ENCODE measurements at regions not wholly inside any gene's neighbourhood (a gene's known extent, or its start where the extent isn't known, plus 50 kb on each side); places are given as distances from the start of the nearest gene placed in this dataset.

DNA sequence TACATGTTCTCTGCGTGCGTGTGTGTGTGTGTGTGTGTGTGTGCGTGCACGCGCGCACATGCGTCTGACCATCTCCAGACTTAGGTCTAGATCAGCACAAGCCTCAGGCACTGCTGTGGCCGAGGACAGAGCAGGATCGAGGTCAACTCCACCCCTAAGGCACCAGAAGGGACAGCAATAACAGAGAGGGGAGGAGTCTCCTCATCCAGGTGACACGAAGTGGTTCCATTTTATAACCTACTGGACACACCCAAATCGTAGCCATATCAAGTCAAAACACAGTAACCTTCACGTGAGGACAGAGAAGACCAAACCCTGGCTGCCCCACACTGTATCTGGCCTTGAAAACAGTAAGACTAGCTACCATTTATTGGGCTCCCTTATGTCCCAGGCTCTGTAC, 224.1 kb downstream of the FGFR2 start:
- TF ChIP-seq MTA3 (IDR thresholded peaks at IDR 0.05; ENCODE audit: borderline replicate concordance, low read length) (no peak), CHD4 (IDR thresholded peaks at IDR 0.05) (no peak), SMAD5 (IDR thresholded peaks at IDR 0.05; ENCODE audit: low read depth) (no peak), GATAD2B (conservative IDR thresholded peaks at IDR 0.05; ENCODE audit: low read depth) (no peak), WRNIP1 (IDR thresholded peaks at IDR 0.05; ENCODE audit: borderline replicate concordance, low read depth, low read length) (no peak), BMI1 (IDR thresholded peaks at IDR 0.05; ENCODE audit: borderline replicate concordance) (no peak), PAX8 (IDR thresholded peaks at IDR 0.05) (no peak), BCL11A (IDR thresholded peaks at IDR 0.05; ENCODE audit: low read depth, low read length) (no peak), EZH2 (IDR thresholded peaks at IDR 0.05; ENCODE audit: borderline replicate concordance, control insufficient read depth, low read depth, low read length) (no peak), SMARCA5 (IDR thresholded peaks at IDR 0.05) (no peak), NR2C2 (IDR thresholded peaks at IDR 0.05; ENCODE audit: borderline replicate concordance, control insufficient read depth, insufficient read length, low read depth) (no peak)
- TF ChIP-seq, protein P1, sequence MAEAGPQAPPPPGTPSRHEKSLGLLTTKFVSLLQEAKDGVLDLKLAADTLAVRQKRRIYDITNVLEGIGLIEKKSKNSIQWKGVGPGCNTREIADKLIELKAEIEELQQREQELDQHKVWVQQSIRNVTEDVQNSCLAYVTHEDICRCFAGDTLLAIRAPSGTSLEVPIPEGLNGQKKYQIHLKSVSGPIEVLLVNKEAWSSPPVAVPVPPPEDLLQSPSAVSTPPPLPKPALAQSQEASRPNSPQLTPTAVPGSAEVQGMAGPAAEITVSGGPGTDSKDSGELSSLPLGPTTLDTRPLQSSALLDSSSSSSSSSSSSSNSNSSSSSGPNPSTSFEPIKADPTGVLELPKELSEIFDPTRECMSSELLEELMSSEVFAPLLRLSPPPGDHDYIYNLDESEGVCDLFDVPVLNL (IDR thresholded peaks at IDR 0.05; ENCODE audit: low read depth, low read length) = no peak
- TF ChIP-seq, protein P2, sequence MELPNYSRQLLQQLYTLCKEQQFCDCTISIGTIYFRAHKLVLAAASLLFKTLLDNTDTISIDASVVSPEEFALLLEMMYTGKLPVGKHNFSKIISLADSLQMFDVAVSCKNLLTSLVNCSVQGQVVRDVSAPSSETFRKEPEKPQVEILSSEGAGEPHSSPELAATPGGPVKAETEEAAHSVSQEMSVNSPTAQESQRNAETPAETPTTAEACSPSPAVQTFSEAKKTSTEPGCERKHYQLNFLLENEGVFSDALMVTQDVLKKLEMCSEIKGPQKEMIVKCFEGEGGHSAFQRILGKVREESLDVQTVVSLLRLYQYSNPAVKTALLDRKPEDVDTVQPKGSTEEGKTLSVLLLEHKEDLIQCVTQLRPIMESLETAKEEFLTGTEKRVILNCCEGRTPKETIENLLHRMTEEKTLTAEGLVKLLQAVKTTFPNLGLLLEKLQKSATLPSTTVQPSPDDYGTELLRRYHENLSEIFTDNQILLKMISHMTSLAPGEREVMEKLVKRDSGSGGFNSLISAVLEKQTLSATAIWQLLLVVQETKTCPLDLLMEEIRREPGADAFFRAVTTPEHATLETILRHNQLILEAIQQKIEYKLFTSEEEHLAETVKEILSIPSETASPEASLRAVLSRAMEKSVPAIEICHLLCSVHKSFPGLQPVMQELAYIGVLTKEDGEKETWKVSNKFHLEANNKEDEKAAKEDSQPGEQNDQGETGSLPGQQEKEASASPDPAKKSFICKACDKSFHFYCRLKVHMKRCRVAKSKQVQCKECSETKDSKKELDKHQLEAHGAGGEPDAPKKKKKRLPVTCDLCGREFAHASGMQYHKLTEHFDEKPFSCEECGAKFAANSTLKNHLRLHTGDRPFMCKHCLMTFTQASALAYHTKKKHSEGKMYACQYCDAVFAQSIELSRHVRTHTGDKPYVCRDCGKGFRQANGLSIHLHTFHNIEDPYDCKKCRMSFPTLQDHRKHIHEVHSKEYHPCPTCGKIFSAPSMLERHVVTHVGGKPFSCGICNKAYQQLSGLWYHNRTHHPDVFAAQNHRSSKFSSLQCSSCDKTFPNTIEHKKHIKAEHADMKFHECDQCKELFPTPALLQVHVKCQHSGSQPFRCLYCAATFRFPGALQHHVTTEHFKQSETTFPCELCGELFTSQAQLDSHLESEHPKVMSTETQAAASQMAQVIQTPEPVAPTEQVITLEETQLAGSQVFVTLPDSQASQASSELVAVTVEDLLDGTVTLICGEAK (IDR thresholded peaks at IDR 0.05; ENCODE audit: borderline replicate concordance) = no peak
- TF ChIP-seq, protein P3, sequence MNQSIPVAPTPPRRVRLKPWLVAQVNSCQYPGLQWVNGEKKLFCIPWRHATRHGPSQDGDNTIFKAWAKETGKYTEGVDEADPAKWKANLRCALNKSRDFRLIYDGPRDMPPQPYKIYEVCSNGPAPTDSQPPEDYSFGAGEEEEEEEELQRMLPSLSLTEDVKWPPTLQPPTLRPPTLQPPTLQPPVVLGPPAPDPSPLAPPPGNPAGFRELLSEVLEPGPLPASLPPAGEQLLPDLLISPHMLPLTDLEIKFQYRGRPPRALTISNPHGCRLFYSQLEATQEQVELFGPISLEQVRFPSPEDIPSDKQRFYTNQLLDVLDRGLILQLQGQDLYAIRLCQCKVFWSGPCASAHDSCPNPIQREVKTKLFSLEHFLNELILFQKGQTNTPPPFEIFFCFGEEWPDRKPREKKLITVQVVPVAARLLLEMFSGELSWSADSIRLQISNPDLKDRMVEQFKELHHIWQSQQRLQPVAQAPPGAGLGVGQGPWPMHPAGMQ (IDR thresholded peaks at IDR 0.05; ENCODE audit: borderline replicate concordance) = no peak
- Histone ChIP-seq H3K27me3 (replicated peaks in 1 of 2; ENCODE audit: control insufficient read depth in 2 of 2, insufficient read depth in 2 of 2, low read length in 1 of 2) (no peaks in the 10 kb centered on the region), H3K4me2 (ENCODE audit: control insufficient read depth, insufficient read depth) (no peak overlapping the region), H3K27ac (ENCODE audit: control insufficient read depth, insufficient read depth) (no peak overlapping the region), H3K9me3 (replicated peaks; ENCODE audit: control insufficient read depth, insufficient read depth, low read length) (no peaks in the 10 kb centered on the region), H2AFZ (ENCODE audit: control insufficient read depth, low read depth, low read length) (no peak overlapping the region), H4K20me1 (ENCODE audit: control insufficient read depth, insufficient read depth) (no peaks in the 10 kb centered on the region), H3K4me3 (no peak overlapping the region), H3K36me3 (ENCODE audit: control insufficient read depth in 2 of 2, insufficient read depth in 2 of 2, low read length in 1 of 2) (no peaks in the 10 kb centered on the region), H3K79me2 (ENCODE audit: control insufficient read depth, insufficient read depth, low read length) (no peaks in the 10 kb centered on the region), H3K9ac (ENCODE audit: control insufficient read depth, insufficient read depth, low read length) (no peak overlapping the region), H3K4me1 (ENCODE audit: control insufficient read depth, insufficient read depth, low read length) (no peaks in the 10 kb centered on the region)
- in situ Hi-C loops (cut with MboI) (no loop called here), intact Hi-C loops (cut with micrococcal nuclease; ENCODE audit: unreplicated experiment) (no loop called here)
- ChIA-PET SMC1A (ENCODE audit: uncharacterized antibody, unreplicated experiment) (no interaction called here), RAD21 (ENCODE audit: unreplicated experiment) (no interaction called here), CTCF (no interaction called here), POLR2A (no interaction called here)
- no peak for ATAC-seq
- 48% methylated on average over 12 of the region's 12 CpGs for WGBS (ENCODE audit: insufficient coverage, insufficient replicate concordance, low lambda C conversion rate, missing lambda C conversion rate)
- FAIRE-seq = no peak
- no TSS peak for BruUV-seq (replicated peaks)
- DNase-seq (ENCODE audit: low read depth, low spot score) = no peak

Measured in GM12878 (cell line).